Ecto neural progenitor cell (in vitro differentiated cells): ENCODE measurements at regions not wholly inside any gene's neighbourhood (a gene's known extent, or its start where the extent isn't known, plus 50 kb on each side); places are given as distances from the start of the nearest gene placed in this dataset.

ENCODE experiments used
- DNase-seq: peaks from one replicate; pipeline ENCODE4 v3.0.0-alpha.2; 2018; ENCODE audit warnings: low spot score

DNA sequence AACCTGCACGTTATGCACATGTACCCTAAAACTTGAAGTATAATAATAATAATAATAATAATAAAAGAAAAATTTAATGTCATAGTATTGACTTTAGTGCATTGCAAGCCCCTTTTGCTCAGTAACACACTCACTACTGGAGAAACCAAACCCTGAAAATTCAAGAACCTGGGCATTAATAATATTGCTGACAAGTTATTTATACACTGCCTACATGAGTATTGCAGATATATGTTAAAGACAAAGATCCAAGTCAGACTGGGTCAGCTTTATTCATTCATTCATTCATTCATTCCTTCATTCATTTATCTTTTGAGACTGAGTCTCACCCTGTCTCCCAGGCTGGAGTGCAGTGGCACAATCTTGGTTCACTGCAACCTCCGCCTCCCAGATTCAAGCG is 1711.2 kb downstream of the TP53TG3F start:
- DNase-seq = no peak

DNA sequence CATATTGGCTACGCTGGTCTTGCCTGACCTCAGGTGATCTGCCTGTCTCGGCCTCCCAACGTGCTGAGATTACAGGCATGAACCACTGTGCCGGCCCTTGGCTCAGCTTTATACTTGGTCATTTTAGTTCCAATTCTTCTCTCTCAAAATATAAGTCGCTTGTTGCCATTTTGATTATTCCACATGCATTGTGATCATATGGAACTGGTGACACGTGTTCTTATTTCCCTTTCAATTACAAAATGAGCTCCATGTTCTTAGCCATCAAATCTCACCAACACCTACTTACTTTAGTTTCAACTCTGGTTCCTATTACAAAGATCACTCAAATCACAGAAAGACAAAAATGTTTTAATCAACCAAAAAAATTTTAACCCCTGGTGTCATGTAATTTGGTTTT is 1711.7 kb downstream of the TP53TG3F start:
- DNase-seq = no peak

DNA sequence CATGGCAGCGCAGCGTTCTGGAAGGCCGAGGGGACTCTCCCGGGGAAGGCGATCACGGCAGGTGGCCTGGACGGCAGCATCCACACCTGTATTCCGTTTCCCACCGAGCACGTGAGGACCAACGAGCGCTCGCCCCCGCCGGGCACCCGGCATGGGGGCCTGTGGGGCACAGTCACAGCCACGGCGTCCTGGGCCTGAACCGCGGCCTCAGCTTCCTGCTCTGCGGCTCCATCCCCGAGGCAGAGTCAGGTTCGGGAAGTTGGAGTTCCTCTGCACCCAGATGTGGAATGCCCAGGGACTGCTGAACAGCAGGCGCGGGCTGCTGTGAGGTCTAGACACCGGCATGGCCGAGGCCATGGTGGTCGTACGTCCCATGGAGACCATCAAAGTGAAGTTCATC is 1713.9 kb downstream of the TP53TG3F start:
- peak; percentile 18 for DNase-seq

DNA sequence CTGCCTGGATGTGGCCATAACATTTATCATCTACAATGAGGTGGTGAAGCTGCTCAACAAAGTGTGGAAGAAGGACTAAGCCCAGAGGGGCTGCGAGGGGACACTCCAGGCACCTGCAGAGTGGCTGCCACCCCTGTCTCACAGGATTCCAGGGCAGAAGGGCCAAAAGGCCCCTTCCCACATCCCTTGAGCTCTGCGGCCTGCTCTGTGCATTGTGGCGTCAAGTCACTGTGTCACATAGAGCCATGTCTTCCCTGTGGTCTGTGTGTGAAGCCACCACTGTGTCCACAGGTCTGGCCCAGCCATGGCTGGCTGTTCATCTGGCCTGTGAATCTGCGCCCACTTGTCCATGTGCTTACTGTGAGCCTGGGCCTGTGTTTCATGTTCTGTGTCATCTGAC is 1714.6 kb downstream of the TP53TG3F start:
- DNase-seq = peak; percentile 26

DNA sequence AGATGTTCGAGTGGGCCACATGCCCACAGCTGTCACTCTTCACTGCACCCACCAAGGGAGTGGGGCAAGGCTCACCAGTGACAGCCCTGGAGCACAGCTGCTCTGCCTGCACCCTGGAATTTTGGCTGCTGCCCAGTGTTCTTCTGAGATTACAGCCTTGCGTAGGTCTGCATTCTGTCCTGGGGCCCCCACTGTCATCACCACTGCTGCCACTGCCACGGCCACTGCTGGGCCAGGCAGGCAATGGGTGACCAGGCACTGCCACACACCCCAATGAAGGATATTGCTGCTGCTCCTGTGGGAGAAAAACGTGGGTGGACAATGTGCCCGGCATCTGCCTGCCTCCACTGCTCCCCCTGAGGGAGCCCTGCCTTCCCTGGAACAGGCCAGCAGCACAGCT is 1717.0 kb downstream of the TP53TG3F start:
- no peak for DNase-seq

DNA sequence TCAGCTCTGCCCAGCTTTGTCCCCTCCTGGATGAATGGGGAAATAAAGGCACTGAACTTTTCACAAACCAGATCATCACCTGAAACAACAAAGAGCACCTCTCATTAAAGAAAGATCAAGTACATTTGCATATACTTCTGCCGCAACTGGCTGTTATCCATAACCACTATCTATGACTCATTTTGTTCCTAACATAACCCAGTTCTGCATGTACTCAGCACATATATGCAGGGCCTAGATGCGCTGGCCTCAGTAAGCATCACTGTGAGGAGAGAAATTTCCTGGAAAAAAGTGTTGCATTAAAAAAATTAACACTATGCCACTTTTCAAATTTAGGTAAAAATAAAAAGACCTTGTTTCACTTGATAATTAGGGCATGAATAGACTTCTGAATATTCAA is 1718.4 kb downstream of the TP53TG3F start:
- no peak for DNase-seq

DNA sequence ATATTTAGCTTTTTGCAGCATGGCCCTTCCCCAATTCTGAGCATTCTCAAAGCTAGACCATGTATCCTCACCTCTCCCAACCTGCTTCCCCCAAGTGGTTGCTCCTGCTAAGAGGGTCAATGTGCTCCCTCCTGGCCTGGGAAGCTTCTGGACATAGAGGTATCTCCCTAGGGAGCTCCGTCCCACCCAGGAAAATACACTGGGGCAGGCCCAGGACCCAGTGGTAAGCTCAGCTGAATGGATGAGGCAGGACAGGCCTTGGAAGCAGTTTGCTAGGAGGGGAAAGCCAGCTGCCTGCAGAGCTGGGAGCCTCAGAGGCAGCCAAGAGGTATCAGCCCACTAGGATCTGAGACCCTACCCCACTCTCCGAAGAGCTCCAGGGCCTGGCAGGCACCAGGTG is 1721.6 kb downstream of the TP53TG3F start:
- no peak for DNase-seq

DNA sequence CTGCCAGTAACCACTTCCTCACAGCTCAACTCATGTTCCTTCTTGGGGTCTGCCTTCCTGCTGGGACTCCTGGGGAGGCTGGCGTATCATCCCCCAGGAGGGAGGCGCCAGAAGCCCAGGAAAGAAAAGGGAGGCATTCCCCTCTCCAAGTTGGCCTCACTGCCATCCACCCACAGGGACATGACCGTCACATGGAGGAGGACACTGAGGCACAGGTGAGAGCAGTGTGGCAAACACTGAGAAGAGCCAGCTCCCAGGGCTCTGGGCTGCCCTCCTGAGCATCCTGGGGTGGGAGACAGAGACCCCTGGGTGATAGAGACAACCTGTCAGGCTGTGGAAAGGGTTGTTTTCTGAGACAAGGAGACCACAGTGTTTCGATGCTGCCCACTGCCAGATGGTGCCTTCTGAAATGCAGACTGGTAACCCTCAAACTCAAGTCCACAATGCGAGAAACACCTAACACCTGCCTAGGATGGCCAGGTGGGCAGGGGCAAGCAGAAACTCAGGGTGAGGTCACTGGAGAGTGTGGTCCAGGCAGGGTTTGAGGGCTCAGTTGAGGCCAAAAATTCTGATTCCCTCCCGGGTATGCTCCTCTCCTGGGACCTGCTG is 1722.1 kb downstream of the TP53TG3F start:
- no peak for DNase-seq

DNA sequence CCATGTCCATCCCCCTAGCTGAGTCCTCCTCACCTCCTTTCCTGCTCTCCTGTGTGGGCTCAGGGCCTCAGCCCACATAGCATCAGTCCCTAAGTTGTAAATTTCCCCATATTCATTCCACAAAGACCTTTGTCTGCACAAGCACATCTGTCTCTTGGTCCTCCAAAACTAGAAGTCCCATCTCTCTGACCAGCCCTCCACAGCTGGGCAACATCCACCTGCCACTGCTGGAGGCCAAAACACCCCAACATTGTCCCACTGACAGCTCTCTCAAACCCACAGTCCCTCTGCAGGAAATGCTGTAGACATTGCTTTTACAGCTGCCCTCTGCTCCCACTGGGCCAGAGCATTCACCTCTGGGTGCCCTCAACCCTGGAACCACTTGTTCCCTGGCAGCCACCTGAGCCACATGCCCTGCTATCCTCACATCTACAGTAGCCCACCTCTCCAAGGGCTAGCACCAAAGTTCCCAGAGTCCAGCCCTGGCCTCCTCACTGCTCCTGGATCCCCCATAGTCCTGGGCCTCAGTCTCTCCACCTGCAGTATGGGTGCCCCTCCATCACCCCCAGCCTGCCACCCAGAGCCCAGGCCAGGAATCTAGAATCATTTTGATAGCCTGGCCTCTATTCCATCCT is 1722.7 kb downstream of the TP53TG3F start:
- DNase-seq = no peak

DNA sequence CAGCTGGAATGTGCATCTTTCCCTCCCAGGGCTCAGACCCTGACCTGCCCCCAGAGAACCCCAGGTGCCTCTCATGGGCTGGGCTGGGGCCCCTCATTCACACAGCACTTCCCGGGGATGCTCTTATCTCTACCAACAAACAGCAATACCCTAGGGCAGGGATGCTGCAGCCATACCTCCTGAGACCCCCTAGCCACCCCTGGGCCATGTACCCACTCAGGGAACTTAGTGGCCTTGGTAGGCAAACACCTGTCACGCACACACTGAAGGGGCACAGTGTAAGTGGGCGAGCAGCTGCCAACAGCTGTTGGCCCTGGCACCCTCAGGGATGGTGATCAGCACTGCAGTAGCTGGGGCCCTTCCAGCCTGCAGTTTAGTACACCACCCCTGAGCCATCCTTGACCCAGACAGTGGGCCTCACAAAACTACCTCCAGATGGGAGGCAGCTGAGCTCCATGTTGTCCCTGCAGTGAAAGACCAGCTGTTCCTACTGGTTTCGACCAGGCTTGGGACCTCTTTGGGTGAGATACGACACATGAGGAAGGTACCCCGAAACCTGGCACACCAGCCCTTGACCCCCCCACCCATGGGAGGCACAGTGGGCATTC is 1723.6 kb downstream of the TP53TG3F start:
- no peak for DNase-seq

DNA sequence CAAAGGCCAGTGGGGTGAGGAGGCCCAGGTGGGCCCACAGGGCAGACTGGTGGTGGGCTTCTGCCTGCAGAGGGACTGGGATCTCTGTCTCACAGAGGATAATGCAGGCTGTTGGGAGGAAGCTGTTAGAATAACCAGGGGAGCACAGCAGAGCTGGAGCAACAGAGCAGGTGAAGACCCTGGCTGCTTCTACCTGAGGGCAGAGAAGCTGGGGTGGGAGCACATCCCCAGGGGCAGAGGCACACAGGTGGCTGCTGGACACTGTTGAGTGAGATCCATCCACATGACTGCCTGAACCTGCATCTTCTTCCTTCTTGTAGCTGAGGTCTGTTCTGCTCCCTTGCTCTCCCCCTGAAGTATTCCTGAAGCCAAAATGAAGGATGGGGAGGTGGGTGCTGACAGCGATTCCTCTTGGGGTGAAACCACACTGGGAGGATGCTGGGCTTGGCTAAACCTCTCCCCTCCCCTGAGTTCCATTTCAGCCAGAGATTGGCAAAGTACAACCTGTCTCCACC is 1725.0 kb downstream of the TP53TG3F start:
- DNase-seq = no peak

DNA sequence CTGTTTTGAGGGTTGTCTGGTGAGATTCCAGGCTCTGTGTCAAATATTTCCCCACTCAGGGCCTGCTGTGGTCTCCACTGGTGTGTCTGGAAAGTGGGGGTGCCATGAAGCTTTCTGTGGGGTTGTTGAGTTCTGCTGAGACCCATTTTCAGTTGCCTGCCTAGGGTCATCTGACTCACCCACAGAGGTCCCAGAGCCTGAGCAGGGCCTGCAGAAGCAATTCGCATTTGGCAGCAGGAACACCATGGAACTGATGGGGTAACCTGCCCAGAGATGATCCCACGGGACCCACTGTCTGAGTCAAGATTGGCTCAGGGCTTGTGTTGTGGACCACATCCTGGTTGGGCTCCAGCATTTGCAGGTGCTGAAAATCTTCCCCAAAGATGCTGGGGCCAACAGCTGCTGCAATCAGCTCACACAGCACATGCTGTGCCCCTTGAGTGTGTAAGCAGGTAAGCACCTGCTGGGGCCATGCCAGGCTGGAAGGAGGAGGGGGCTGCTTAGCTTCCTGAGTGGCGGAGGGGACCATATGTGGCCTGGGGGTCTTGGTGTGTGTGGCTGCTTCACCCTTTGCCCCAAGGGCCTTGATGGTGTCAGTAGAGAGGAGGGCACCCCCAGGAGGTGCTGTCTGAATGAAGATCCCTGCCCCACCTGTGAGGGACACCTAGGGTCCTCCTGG is 1726.1 kb downstream of the TP53TG3F start:
- no peak for DNase-seq

DNA sequence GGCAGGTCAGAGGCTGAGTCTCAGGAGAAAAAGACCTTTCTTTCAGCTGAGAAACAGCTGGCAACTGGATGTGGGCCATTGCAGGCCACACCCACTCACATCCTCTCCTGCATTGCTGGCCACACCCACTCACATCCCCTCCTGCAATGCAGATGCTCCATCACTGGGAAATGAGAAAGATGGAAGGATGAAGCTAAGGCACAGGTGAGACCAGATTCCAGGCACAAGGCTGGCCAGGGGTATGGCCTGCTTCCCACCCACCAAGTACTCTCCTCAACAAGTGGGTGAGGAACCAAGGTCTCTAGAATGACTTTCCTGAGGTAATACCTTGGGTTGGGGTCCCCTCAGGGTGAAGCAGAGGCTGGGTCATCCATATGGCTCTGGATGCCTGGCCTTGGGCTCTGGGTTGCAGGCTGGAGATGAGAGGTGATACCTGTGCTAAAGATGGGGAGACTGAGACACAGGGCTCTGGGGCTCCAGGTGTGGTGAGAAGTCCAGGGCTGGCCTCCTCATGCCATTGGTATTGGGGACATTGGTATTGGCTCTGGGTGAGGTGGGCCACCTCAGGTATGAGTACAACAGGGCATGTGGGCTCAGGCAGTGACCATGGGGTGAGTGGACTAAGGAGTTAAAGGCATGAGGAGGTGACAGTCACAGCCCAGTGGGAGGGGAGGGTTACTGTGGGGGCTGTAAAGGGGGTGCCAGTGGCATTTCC is 1726.8 kb downstream of the TP53TG3F start:
- DNase-seq = no peak

DNA sequence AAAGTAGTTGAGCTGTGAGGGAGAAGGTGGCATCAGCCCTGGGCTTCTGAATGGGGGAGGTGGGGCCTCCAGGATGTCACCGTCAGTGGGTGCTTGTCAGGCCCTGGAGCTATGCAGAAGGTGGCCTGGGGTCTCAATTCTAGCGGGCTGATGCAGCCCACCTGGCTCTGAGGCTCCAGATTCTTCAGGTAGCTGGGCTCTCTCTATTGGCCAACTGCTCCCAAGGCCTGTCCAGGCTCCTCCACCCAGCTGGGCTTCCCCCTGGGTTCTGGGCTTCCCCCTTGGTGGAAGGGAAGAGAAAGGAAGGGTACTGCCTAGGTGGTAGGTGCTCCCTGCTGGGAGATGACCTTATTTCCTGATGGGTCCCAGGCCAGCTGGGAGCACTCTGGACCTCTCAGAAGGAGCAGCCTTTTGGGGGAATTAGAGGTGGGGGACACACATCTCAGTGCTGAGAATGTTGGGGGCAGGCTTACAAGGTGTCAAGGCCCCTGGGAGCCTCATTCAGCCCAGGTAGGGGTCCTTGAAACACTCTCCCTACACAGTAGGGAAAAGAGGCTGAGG is 1728.3 kb downstream of the TP53TG3F start:
- no peak for DNase-seq

DNA sequence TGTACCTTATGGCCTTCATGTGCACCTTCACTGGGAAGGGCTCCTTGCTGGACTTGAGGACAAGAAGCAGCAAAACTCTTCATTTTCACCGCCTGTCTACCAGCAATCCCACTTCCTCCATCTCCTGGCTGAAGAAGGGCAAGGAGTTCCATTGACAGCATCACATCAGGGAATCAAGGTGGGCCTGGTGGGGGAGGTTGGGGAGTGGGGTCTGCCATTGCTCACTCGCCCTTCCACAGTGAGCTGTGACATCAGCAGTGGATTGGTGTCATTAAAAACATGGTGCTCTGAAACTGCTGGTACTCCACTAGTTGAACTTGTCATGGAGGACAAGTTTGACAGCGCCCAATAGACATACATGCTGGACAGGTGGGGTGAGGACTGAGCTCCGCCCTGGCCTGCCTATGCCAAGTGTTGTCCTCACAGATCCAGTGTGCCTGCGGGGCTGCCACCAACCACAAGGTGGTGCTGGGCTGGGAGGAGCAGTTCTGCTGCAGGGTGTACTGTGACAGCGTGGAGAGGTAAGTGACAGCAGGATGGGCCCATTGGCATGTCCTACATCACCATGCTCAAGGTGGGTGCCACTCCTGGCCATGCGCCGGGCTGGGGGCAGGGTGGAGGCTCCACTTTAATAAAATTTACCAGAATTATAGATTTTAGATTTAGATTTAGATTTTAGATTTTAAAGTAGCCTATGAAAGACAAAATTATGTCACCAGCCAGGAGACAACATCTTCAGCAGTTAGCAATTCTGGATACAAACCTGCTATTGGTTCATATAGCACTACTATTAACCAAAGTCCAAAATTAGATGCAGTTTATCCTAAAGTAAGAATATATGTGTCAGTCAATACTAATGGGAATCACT is 1729.1 kb downstream of the TP53TG3F start:
- DNase-seq = no peak

DNA sequence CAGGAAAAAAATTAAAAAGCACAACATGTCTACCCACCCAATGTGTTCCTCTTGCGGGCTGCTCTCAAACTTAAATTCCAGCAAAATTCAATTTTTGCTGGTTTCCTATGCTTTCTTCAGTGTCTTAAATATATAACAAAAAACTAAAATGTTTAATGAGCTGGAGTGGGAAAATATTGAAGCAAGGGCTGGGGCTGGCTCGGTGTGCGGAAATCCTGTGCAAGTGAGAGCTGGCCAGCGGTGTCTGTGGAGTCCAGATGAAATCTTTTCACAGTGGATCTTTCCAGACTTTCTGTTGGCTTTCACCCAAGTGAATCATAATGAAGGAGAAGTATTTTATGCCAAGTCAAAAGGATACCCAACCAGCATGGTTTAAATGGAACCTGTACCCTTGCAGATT is 1733.6 kb downstream of the TP53TG3F start:
- DNase-seq = no peak

DNA sequence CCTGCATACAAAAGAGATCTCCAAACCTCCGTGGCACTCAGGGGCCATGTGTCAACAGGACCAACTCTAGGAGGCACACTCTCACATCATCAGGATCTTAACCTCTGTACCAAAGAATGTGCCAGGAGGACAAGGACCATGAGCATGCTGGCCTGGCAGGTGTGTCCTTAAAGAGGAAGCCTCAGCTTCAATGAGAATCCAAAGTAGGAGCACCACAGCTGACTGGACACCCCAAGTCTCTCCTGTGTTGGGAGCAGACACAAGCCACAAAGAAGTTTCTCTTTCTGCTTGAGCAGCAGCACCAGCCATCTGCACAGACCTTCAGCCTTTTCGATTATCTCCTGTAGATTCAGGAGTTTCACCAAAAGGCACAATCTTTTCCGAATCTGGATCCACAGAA is 1734.5 kb downstream of the TP53TG3F start:
- no peak for DNase-seq

DNA sequence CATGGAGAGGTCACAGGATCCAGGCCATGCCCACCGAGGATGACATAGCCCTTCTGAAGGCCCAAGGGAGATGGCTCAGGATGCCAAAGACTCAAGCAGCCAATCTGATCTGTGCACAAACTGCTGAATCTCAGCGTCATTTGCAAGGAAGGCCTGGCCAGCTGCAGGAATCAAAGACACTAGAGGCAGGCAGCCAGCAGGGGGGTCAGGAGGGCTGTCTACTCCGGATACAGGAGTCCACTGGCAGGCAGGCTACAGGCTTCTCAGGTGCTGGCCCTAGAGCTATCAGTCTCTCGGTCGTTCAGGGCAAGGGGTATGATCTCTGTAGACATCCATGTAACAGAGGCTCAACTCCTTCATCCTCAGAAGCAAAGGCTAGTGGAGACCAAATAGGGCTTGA is 1735.3 kb downstream of the TP53TG3F start:
- DNase-seq = no peak

DNA sequence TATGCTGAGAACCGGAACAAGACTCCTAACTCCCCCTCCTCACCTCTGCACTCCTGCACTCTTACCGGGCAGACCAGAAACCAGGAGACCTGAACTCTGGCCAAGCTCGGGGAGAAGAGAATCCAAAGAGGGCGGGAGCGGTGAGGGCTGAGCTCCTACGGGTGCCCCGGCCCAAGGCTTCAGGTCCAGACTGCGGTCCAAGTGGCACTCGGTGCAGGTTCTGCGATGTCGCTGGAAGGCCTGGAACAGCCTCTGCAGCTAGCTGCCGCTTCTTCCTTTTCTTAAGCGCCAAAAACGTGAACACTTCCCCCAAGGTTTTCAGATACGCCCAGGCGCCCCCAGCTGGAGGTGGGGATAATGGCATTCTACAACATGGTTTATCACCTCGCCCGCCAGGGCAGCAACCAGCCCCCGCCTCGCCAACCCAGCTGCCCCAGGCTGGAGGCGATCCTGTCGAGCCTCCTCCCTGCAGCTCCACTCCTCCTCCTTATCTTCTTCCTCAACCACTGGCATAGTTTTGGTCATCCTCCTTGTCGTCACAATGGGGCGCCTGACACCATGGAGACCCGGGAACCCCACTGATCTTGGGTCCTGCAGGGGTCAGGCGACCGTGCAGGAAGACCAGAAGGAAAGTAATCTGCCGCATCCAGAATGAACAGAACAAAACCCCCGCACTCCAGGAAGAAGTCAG is 1735.9 kb downstream of the TP53TG3F start:
- no peak for DNase-seq

DNA sequence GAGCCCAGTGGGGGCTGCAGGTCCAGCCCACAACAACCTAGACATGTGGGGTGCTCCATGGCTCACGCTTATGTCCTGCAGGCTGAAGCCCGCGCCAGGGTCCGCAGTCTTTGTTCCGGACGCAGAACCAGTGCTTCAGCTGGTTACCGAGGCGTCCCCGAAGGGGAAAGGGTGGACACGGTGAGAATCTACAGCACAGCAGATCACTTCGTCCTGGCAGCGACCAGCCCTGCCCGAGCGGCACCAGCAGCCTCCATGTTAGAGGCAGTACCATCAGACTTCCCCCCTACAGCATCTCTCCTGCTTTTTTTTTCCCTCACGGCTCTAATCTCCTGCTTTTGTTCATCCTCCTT is 1736.4 kb downstream of the TP53TG3F start:
- DNase-seq = no peak

DNA sequence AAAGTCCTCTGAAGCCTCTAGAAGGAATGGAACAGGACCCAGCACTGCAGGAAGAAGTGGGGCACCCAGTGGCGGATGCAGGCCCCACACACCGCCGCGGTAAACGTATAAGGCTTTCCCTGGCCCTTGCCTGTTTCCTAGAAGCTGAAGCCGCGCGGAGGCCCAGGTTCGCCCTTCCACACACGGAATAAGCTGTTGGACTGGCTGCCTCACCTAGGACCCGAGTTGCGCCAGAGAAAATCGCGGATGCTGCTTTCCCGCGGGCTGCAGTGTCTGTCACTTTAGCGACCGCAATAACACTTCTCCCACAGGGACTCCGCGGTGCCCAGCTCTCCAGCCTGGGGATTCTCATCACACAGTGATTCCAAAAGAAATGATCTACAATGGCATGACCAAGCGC is 1736.9 kb downstream of the TP53TG3F start:
- DNase-seq = no peak
